Karpas-422 (cell line): ENCODE measurements at regions not wholly inside any gene's neighbourhood (a gene's known extent, or its start where the extent isn't known, plus 50 kb on each side); places are given as distances from the start of the nearest gene placed in this dataset.

Source experiments
- DNase-seq: peaks from one replicate; pipeline ENCODE4 v3.0.0-alpha.2; 2015
- H2AFZ ChIP-seq: fragments of 200-600 bp; sonication (generic); 2 replicates; pipeline ENCODE4 v1.6.1; 2014; ENCODE audit warnings: antibody characterized with exemption, low read length, mixed read lengths
- H3K27ac ChIP-seq: fragments of 200-600 bp; sonication (generic); 2 replicates; pipeline ENCODE4 v1.5.1; 2014; ENCODE audit warnings: mild to moderate bottlenecking, low read length, moderate library complexity
- H3K27me3 ChIP-seq: fragments of 200-600 bp; sonication (generic); 2 replicates; pipeline ENCODE4 v1.6.1; 2014; ENCODE audit warnings: low read length, mixed read lengths
- H3K36me3 ChIP-seq: fragments of 200-600 bp; sonication (generic); 2 replicates; pipeline ENCODE4 v1.6.1; 2014; ENCODE audit warnings: low read length, mixed read lengths; ENCODE audit not compliant: insufficient read depth
- H3K4me1 ChIP-seq: fragments of 200-600 bp; sonication (generic); 2 replicates; pipeline ENCODE4 v1.6.1; 2014; ENCODE audit warnings: mild to moderate bottlenecking, low read length, mixed read lengths
- H3K4me2 ChIP-seq: fragments of 200-600 bp; sonication (generic); 2 replicates; pipeline ENCODE4 v1.6.1; 2014; ENCODE audit warnings: low read length, low read depth, mild to moderate bottlenecking; ENCODE audit not compliant: poor library complexity, severe bottlenecking
- H3K4me3 ChIP-seq: fragments of 200-600 bp; sonication (generic); 2 replicates; pipeline ENCODE4 v1.5.1; 2014; ENCODE audit warnings: mild to moderate bottlenecking, antibody characterized with exemption, low read length, mixed read lengths
- H3K79me2 ChIP-seq: fragments of 200-600 bp; sonication (generic); 2 replicates; pipeline ENCODE4 v1.6.1; 2014; ENCODE audit warnings: mild to moderate bottlenecking, low read length, mixed read lengths
- H3K9ac ChIP-seq: fragments of 200-600 bp; sonication (generic); 2 replicates; pipeline ENCODE4 v1.6.0; 2014; ENCODE audit warnings: low read length
- H3K9me2 ChIP-seq: fragments of 200-600 bp; sonication (generic), shearing (Covaris generic); replicated peaks from 2 replicates; pipeline ENCODE4 v1.6.0; 2014; ENCODE audit warnings: mild to moderate bottlenecking, low read length, moderate library complexity; ENCODE audit not compliant: insufficient read depth
- H3K9me3 ChIP-seq: fragments of 300-700, 200-600 bp; sonication (generic); 2 replicates; pipeline ENCODE4 v1.6.1; 2014; ENCODE audit warnings: low read length, mixed read lengths
- H4K20me1 ChIP-seq: fragments of 200-600 bp; sonication (generic); 2 replicates; pipeline ENCODE4 v1.6.1; 2014; ENCODE audit warnings: mild to moderate bottlenecking, antibody characterized with exemption, low read length, low read depth; ENCODE audit not compliant: insufficient read depth

GRCh38 chr5:2262620-2263019, 379.9 kb upstream of the IRX4 start:
- H3K4me3 ChIP-seq = no peak overlapping the region
- no peak overlapping the region for H3K4me2 ChIP-seq
- H3K79me2 ChIP-seq = no peaks in the 10 kb centered on the region
- H3K9me2 ChIP-seq = no peaks in the 10 kb centered on the region
- H2AFZ ChIP-seq = no peak overlapping the region
- no peak overlapping the region for H3K27ac ChIP-seq
- DNase-seq = no peak
- no peaks in the 10 kb centered on the region for H3K4me1 ChIP-seq
- no peaks in the 10 kb centered on the region for H3K9me3 ChIP-seq
- no peaks in the 10 kb centered on the region for H3K27me3 ChIP-seq
- no peaks in the 10 kb centered on the region for H3K36me3 ChIP-seq
- no peaks in the 10 kb centered on the region for H4K20me1 ChIP-seq
- H3K9ac ChIP-seq = no peak overlapping the region

- Histone ChIP-seq H3K9me2 (no peaks in the 10 kb centered on the region), H3K79me2 (no peaks in the 10 kb centered on the region), H4K20me1 (no peaks in the 10 kb centered on the region), H3K4me2 (no peak overlapping the region), H2AFZ (no peak overlapping the region), H3K4me3 (no peak overlapping the region), H3K36me3 (no peaks in the 10 kb centered on the region), H3K4me1 (no peaks in the 10 kb centered on the region), H3K27me3 (no peaks in the 10 kb centered on the region), H3K9ac (no peak overlapping the region), H3K27ac (no peak overlapping the region), H3K9me3 (no peaks in the 10 kb centered on the region)
- DNase-seq = no peak
Observed at GRCh38 chr5:2261004-2261703, 378.4 kb upstream of the IRX4 start.

GRCh38 chr5:2260211-2261003, 377.7 kb upstream of the IRX4 start:
- Histone ChIP-seq H3K9ac (no peak overlapping the region), H3K4me3 (no peak overlapping the region), H3K9me3 (no peaks in the 10 kb centered on the region), H3K4me1 (no peaks in the 10 kb centered on the region), H2AFZ (no peak overlapping the region), H3K79me2 (no peaks in the 10 kb centered on the region), H4K20me1 (no peaks in the 10 kb centered on the region), H3K9me2 (no peaks in the 10 kb centered on the region), H3K27me3 (no peaks in the 10 kb centered on the region), H3K36me3 (no peaks in the 10 kb centered on the region), H3K4me2 (no peak overlapping the region), H3K27ac (no peak overlapping the region)
- no peak for DNase-seq

- Histone ChIP-seq H3K9ac (no peak overlapping the region), H3K27ac (no peak overlapping the region), H3K9me3 (no peaks in the 10 kb centered on the region), H3K4me3 (no peak overlapping the region), H3K9me2 (no peaks in the 10 kb centered on the region), H3K36me3 (no peaks in the 10 kb centered on the region), H3K79me2 (no peaks in the 10 kb centered on the region), H2AFZ (no peak overlapping the region), H3K4me1 (no peaks in the 10 kb centered on the region), H4K20me1 (no peaks in the 10 kb centered on the region), H3K4me2 (no peak overlapping the region), H3K27me3 (no peaks in the 10 kb centered on the region)
- DNase-seq = no peak
Observed at GRCh38 chr5:2259494-2260107, 376.9 kb upstream of the IRX4 start.

GRCh38 chr5:2258861-2259260, 376.1 kb upstream of the IRX4 start:
- Histone ChIP-seq H4K20me1 (no peaks in the 10 kb centered on the region), H3K9me2 (no peaks in the 10 kb centered on the region), H3K4me2 (no peak overlapping the region), H3K79me2 (no peaks in the 10 kb centered on the region), H3K9me3 (no peaks in the 10 kb centered on the region), H3K9ac (no peak overlapping the region), H3K4me3 (no peak overlapping the region), H3K4me1 (no peaks in the 10 kb centered on the region), H3K27me3 (no peaks in the 10 kb centered on the region), H2AFZ (no peak overlapping the region), H3K36me3 (no peaks in the 10 kb centered on the region), H3K27ac (no peak overlapping the region)
- DNase-seq = no peak

GRCh38 chr5:2257326-2258244, 374.9 kb upstream of the IRX4 start:
- no peak overlapping the region for H3K9ac ChIP-seq
- H3K27ac ChIP-seq = no peak overlapping the region
- no peak overlapping the region for H3K4me2 ChIP-seq
- H3K4me3 ChIP-seq = no peak overlapping the region
- no peaks in the 10 kb centered on the region for H3K79me2 ChIP-seq
- H4K20me1 ChIP-seq = no peaks in the 10 kb centered on the region
- H3K9me3 ChIP-seq = no peaks in the 10 kb centered on the region
- no peaks in the 10 kb centered on the region for H3K4me1 ChIP-seq
- no peak for DNase-seq
- no peak overlapping the region for H2AFZ ChIP-seq
- no peaks in the 10 kb centered on the region for H3K9me2 ChIP-seq
- no peaks in the 10 kb centered on the region for H3K27me3 ChIP-seq
- no peaks in the 10 kb centered on the region for H3K36me3 ChIP-seq

- H3K9me2 ChIP-seq = no peaks in the 10 kb centered on the region
- no peak overlapping the region for H3K4me2 ChIP-seq
- no peaks in the 10 kb centered on the region for H3K79me2 ChIP-seq
- no peak overlapping the region for H3K9ac ChIP-seq
- no peaks in the 10 kb centered on the region for H4K20me1 ChIP-seq
- H3K4me1 ChIP-seq = no peaks in the 10 kb centered on the region
- no peaks in the 10 kb centered on the region for H3K9me3 ChIP-seq
- no peak overlapping the region for H3K4me3 ChIP-seq
- no peaks in the 10 kb centered on the region for H3K27me3 ChIP-seq
- no peaks in the 10 kb centered on the region for H3K36me3 ChIP-seq
- no peak for DNase-seq
- no peak overlapping the region for H3K27ac ChIP-seq
- no peak overlapping the region for H2AFZ ChIP-seq
Observed at GRCh38 chr5:2256691-2257280, 374.1 kb upstream of the IRX4 start.
